Natural killer cell (primary cell): ENCODE measurements at regions not wholly inside any gene's neighbourhood (a gene's known extent, or its start where the extent isn't known, plus 50 kb on each side); places are given as distances from the start of the nearest gene placed in this dataset.
"Not testable (repeated sequence)": the region's sequence is repeated elsewhere in the genome, so short reads cannot be mapped to it uniquely, and the experiment has no call there.

Source experiments
- ATAC-seq, 3 donors: fragments of 150-1000 bp in 2 of 3; fragments of 200-7000 bp in 1 of 3; cut with Tn5 transposase; 1 replicate in 1 of 3; 2 replicates in 2 of 3; pipeline ENCODE4 v1.10.0; 2021; ENCODE audit warnings: mild to moderate bottlenecking in 2 of 3, moderate library complexity in 2 of 3
- DNase-seq, 2 donors: peaks; one replicate each; pipeline versions ENCODE4 v3.0.0 to v3.0.0-alpha.2; 2013 to 2021; ENCODE audit warnings: mixed read lengths in 1 of 2
- H3K27ac ChIP-seq: one replicate; pipeline ENCODE4 v1.5.1; 2013; ENCODE audit warnings: mild to moderate bottlenecking, low read length
- H3K27me3 ChIP-seq: one replicate; pipeline ENCODE4 v1.6.1; 2013; ENCODE audit warnings: low read length; ENCODE audit not compliant: control insufficient read depth, insufficient read depth
- H3K36me3 ChIP-seq: one replicate; pipeline ENCODE4 v1.6.1; 2013; ENCODE audit warnings: low read length; ENCODE audit not compliant: control insufficient read depth, insufficient read depth
- H3K4me1 ChIP-seq: one replicate; pipeline ENCODE4 v1.6.1; 2013; ENCODE audit warnings: low read length; ENCODE audit not compliant: control insufficient read depth, insufficient read depth
- H3K4me3 ChIP-seq: one replicate; pipeline ENCODE4 v1.5.1; 2013; ENCODE audit warnings: low read length
- H3K9me3 ChIP-seq: one replicate; pipeline ENCODE4 v1.6.1; 2013; ENCODE audit warnings: low read length; ENCODE audit not compliant: control insufficient read depth, insufficient read depth
- H3K27ac Mint-ChIP-seq, 2 donors: one replicate each; pipeline ENCODE4 v1.8.0; 2022; ENCODE audit warnings: mild to moderate bottlenecking in 2 of 2, mixed read lengths in 2 of 2, moderate library complexity in 1 of 2
- H3K27me3 Mint-ChIP-seq, 2 donors: one replicate each; pipeline ENCODE4 v1.8.0; 2022; ENCODE audit warnings: low read depth in 2 of 2, mixed read lengths in 2 of 2
- H3K36me3 Mint-ChIP-seq: one replicate; pipeline ENCODE4 v1.8.0; 2022; ENCODE audit warnings: mixed read lengths
- H3K4me1 Mint-ChIP-seq, 2 donors: one replicate each; pipeline ENCODE4 v1.8.0; 2022; ENCODE audit warnings: mixed read lengths in 2 of 2
- H3K4me3 Mint-ChIP-seq: one replicate; pipeline ENCODE4 v1.8.0; 2022; ENCODE audit warnings: mild to moderate bottlenecking, moderate library complexity, mixed read lengths
- H3K9me3 Mint-ChIP-seq, 2 donors: one replicate each; pipeline ENCODE4 v1.8.0; 2022; ENCODE audit warnings: mixed read lengths in 2 of 2
- WGBS: methylation state at CpG from one replicate; pipeline ENCODE4 v1.1.7; 2013; ENCODE audit warnings: missing lambda C conversion rate; ENCODE audit not compliant: insufficient coverage; 5-methylcytosine and 5-hydroxymethylcytosine counted together
- intact Hi-C: fragments of 100-400 bp; cut with micrococcal nuclease; formaldehyde crosslinking; loops from one replicate; pipeline ENCODE4 v1.14.2; 2022
- TF ChIP-seq, protein P1 (sequence below): fragments of 200-600 bp; IDR thresholded peaks from one replicate; pipeline ENCODE4 v1.8.0; 2022; ENCODE audit warnings: antibody characterized with exemption

DNA sequence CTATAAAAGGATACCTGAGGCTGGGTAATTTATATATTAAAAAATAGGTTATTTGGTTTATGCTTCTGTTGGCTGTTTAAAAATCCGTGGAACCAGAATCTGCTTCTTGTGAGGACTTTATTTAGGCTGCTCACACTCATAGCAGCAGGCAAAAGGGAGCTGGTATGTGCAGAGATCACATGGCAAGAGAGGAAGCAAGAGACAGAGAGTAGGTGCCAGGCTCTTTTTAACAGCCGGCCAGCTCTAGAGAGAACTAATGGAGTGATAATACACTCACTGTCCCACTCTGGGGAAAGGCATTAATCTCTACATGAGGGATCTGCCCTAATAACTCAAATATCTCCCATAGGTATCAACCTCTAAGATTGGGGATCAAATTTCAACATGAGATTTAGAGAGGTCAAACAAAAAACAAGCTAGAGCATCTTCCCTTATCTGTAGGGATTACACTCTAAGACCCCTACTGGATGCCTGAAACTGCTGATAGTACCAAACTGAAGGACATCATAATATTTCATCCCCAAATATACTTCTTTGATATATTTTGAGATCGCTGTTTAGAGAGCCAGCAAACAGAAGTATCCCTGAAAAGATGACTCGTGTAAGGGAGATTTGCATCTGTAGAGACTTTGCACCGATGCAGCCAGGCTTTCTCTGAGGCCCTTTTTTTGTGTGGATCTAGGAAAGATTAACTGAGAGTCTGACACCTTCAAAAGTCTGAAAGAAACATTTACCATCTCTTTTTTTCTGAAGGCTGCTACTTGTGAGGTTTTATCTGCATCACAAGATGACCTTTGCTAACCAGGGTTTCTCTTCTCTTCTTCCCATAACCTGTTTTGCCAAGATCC is 717.0 kb upstream of the MBL2 start:
- TF ChIP-seq, protein P1, sequence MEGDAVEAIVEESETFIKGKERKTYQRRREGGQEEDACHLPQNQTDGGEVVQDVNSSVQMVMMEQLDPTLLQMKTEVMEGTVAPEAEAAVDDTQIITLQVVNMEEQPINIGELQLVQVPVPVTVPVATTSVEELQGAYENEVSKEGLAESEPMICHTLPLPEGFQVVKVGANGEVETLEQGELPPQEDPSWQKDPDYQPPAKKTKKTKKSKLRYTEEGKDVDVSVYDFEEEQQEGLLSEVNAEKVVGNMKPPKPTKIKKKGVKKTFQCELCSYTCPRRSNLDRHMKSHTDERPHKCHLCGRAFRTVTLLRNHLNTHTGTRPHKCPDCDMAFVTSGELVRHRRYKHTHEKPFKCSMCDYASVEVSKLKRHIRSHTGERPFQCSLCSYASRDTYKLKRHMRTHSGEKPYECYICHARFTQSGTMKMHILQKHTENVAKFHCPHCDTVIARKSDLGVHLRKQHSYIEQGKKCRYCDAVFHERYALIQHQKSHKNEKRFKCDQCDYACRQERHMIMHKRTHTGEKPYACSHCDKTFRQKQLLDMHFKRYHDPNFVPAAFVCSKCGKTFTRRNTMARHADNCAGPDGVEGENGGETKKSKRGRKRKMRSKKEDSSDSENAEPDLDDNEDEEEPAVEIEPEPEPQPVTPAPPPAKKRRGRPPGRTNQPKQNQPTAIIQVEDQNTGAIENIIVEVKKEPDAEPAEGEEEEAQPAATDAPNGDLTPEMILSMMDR: no peak
- Histone ChIP-seq H3K27ac (no peak overlapping the region), H3K27me3 (no peaks in the 10 kb centered on the region), H3K9me3 (peaks cover 5% of the 10 kb centered on the region), H3K4me1 (no peaks in the 10 kb centered on the region), H3K36me3 (no peaks in the 10 kb centered on the region), H3K4me3 (no peak overlapping the region)
- Mint-ChIP-seq H3K36me3 (peaks cover 25% of the 10 kb centered on the region), H3K27me3 (no peaks in the 10 kb centered on the region), H3K27ac (no peak overlapping the region), H3K9me3 (peaks cover 18 to 40% of the 10 kb centered on the region in 2 donors), H3K4me3 (no peak overlapping the region), H3K4me1 (no peaks in the 10 kb centered on the region)
- intact Hi-C loops: no loop called here
- no peak for DNase-seq
- ATAC-seq: no peak
- 77% methylated on average over 5 of the region's 5 CpGs for WGBS

DNA sequence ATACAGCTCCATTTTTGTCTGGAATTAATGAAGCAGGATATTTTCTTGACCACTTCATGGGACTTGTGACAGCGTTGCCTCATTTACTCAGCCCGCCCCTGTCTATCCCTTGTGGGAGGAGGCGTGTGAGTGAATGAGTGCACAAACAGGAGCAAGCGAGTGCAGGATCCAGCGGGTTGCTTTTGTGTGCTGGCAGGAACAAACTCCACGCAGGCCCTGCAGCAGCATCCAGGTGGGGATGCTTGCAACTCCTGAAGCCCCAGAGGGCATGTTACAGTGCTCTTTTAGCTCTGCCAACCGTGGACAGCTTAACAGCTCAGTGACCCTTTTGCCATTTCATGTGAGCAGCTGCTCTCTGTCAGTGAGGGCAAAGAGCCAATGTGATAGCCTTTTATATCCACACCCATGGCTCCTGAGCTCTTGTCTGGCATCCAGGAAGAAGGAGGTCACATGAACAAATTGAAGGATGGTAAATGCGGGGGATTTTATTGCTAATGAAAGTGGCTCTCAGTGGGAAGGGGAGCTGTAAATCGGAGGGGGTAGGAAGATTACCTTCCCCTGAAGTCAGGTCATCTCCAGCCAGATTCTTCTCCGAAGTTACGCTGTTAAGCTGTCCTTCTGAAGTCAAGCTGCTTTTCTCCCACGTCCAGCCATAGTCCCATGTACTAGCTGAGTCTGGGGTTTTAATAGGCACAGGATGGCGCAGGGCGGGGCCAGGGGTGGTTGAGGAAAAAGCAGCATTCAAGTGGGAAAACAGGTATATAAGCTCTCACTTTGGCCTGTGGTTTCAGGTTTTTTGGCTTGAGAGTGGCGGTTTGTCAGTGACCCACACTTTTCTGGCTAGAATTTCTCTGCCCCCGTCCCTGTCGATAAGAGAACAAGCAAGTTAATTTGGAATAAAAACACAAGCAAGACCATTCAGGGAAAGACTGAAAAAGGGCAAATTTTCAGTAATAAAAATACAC is 714.7 kb upstream of the MBL2 start:
- Mint-ChIP-seq H3K27ac (no peak overlapping the region), H3K9me3 (peaks cover 11 to 32% of the 10 kb centered on the region in 2 donors), H3K27me3 (no peaks in the 10 kb centered on the region), H3K4me1 (no peaks in the 10 kb centered on the region), H3K4me3 (no peak overlapping the region), H3K36me3 (peaks cover 19% of the 10 kb centered on the region)
- Histone ChIP-seq H3K27me3 (no peaks in the 10 kb centered on the region), H3K9me3 (peaks cover 5% of the 10 kb centered on the region), H3K27ac (no peak overlapping the region), H3K36me3 (no peaks in the 10 kb centered on the region), H3K4me3 (no peak overlapping the region), H3K4me1 (no peaks in the 10 kb centered on the region)
- WGBS: 84% methylated on average over 17 of the region's 17 CpGs
- intact Hi-C loops: no loop called here
- DNase-seq: no peak
- ATAC-seq: no peak
- TF ChIP-seq, protein P1: no peak

- H3K27ac Mint-ChIP-seq, H3K4me1 Mint-ChIP-seq, H3K9me3 ChIP-seq, DNase-seq, H3K4me1 ChIP-seq, H3K36me3 ChIP-seq, H3K27me3 Mint-ChIP-seq, H3K27ac ChIP-seq, H3K4me3 Mint-ChIP-seq, H3K27me3 ChIP-seq, H3K4me3 ChIP-seq, intact Hi-C loops, ATAC-seq: not testable (repeated sequence)
- Mint-ChIP-seq H3K9me3 (peaks cover 10 to 25% of the 10 kb centered on the region in 2 donors), H3K36me3 (peaks cover 14% of the 10 kb centered on the region)
- 63% methylated on average over 4 of the region's 4 CpGs for WGBS
Measured at GRCh38 chr10:53485422-53485821, 712.8 kb upstream of the MBL2 start.

- H3K4me1 Mint-ChIP-seq: no peaks in the 10 kb centered on the region
- peaks cover under 1% of the 10 kb centered on the region for H3K36me3 Mint-ChIP-seq
- no peaks in the 10 kb centered on the region for H3K27me3 Mint-ChIP-seq
- WGBS: 61% methylated on average over 2 of the region's 2 CpGs
- H3K27me3 ChIP-seq: no peaks in the 10 kb centered on the region
- peaks cover 0 to 7% of the 10 kb centered on the region in 2 donors for H3K9me3 Mint-ChIP-seq
- DNase-seq (no peak), ATAC-seq (no peak)
- H3K4me3 Mint-ChIP-seq: no peak overlapping the region
- TF ChIP-seq, protein P1: no peak
- H3K9me3 ChIP-seq: no peaks in the 10 kb centered on the region
- no peak overlapping the region for H3K27ac Mint-ChIP-seq
- intact Hi-C loops: no loop called here
- H3K27ac ChIP-seq: no peak overlapping the region
- no peak overlapping the region for H3K4me3 ChIP-seq
- H3K4me1 ChIP-seq: no peaks in the 10 kb centered on the region
- H3K36me3 ChIP-seq: no peaks in the 10 kb centered on the region
Measured at GRCh38 chr10:53479365-53479764, 706.8 kb upstream of the MBL2 start.
